HG03280 (cell line): ENCODE measurements at regions not wholly inside any gene's neighbourhood (a gene's known extent, or its start where the extent isn't known, plus 50 kb on each side); places are given as distances from the start of the nearest gene placed in this dataset.
"Not testable (repeated sequence)": the region's sequence is repeated elsewhere in the genome, so short reads cannot be mapped to it uniquely, and the experiment has no call there.

Experiments used
- ATAC-seq: cut with Tn5 transposase; IDR thresholded peaks from one replicate; pipeline ENCODE4 v1.9.1; 2021; ENCODE audit warnings: mild to moderate bottlenecking, moderate library complexity; ENCODE audit not compliant: unreplicated experiment

GRCh38 chr9:65454666-65455065, 169.7 kb upstream of the FOXD4L5 start:
- not testable (repeated sequence) for ATAC-seq

- ATAC-seq, result not testable (repeated sequence)
Observed at GRCh38 chr9:65454034-65454433, 169.0 kb upstream of the FOXD4L5 start.

- not testable (repeated sequence) for ATAC-seq
Observed at GRCh38 chr9:65449886-65450610, 165.0 kb upstream of the FOXD4L5 start.

GRCh38 chr9:65449423-65449822, 164.4 kb upstream of the FOXD4L5 start:
- ATAC-seq, result no peak

GRCh38 chr9:65447146-65447545, 162.1 kb upstream of the FOXD4L5 start:
- not testable (repeated sequence) for ATAC-seq

GRCh38 chr9:65445991-65446390, 161.0 kb upstream of the FOXD4L5 start:
- not testable (repeated sequence) for ATAC-seq

- ATAC-seq, result no peak
Observed at GRCh38 chr9:65444943-65445342, 159.9 kb upstream of the FOXD4L5 start.

GRCh38 chr9:65442116-65442515, 157.1 kb upstream of the FOXD4L5 start:
- not testable (repeated sequence) for ATAC-seq

GRCh38 chr9:65441324-65441920, 156.4 kb upstream of the FOXD4L5 start:
- ATAC-seq, result not testable (repeated sequence)

GRCh38 chr9:65437724-65438123, 152.7 kb upstream of the FOXD4L5 start:
- ATAC-seq, result no peak

GRCh38 chr9:65435464-65435863, 150.5 kb upstream of the FOXD4L5 start:
- no peak for ATAC-seq

GRCh38 chr9:65432722-65433323, 147.8 kb upstream of the FOXD4L5 start:
- no peak for ATAC-seq

GRCh38 chr9:65432051-65432450, 147.0 kb upstream of the FOXD4L5 start:
- no peak for ATAC-seq

GRCh38 chr9:65430221-65430620, 145.2 kb upstream of the FOXD4L5 start:
- no peak for ATAC-seq

- not testable (repeated sequence) for ATAC-seq
Observed at GRCh38 chr9:65427361-65427760, 142.4 kb upstream of the FOXD4L5 start.

- ATAC-seq, result not testable (repeated sequence)
Observed at GRCh38 chr9:65426813-65427212, 141.8 kb upstream of the FOXD4L5 start.

- ATAC-seq, result no peak
Observed at GRCh38 chr9:65426231-65426630, 141.2 kb upstream of the FOXD4L5 start.

GRCh38 chr9:65425183-65425582, 140.2 kb upstream of the FOXD4L5 start:
- not testable (repeated sequence) for ATAC-seq

- not testable (repeated sequence) for ATAC-seq
Observed at GRCh38 chr9:65424437-65424984, 139.5 kb upstream of the FOXD4L5 start.

- ATAC-seq, result not testable (repeated sequence)
Observed at GRCh38 chr9:65423691-65424436, 138.9 kb upstream of the FOXD4L5 start.
